Ovary (tissue), 7 donors: ENCODE measurements at regions not wholly inside any gene's neighbourhood (a gene's known extent, or its start where the extent isn't known, plus 50 kb on each side); places are given as distances from the start of the nearest gene placed in this dataset.

Experiments
- DNase-seq, 5 donors: peaks; one replicate each; pipeline ENCODE4 v3.0.0-alpha.2; 2019 to 2020
- H3K27ac ChIP-seq, 2 donors: fragments of 200-600 bp; one replicate each; pipeline versions ENCODE4 v1.5.1 to v1.8.0; 2019 to 2022
- H3K27me3 ChIP-seq: fragments of 200-600 bp; one replicate; pipeline ENCODE4 v1.8.0; 2022
- H3K36me3 ChIP-seq: fragments of 200-600 bp; sonication (generic); one replicate; pipeline ENCODE4 v1.5.1; 2019
- H3K4me1 ChIP-seq: one replicate; pipeline ENCODE4 v1.8.1; 2013; ENCODE audit warnings: mild to moderate bottlenecking, moderate library complexity; ENCODE audit not compliant: insufficient read depth
- H3K4me3 ChIP-seq: fragments of 200-600 bp; sonication (generic); one replicate; pipeline ENCODE4 v1.5.1; 2017
- H3K9me3 ChIP-seq, 2 donors: fragments of 200-600 bp in 1 of 2; sonication (generic) in 1 of 2; one replicate each; pipeline versions ENCODE4 v1.5.1 to v1.8.1; 2013 to 2019; ENCODE audit warnings: mild to moderate bottlenecking in 1 of 2, moderate library complexity in 1 of 2
- CTCF ChIP-seq, 3 donors: fragments of 450-650 bp in 2 of 3; fragments of 200-600 bp in 1 of 3; IDR thresholded peaks; one replicate each; pipeline versions ENCODE4 v1.5.1 to v1.8.0; 2016 to 2022; ENCODE audit warnings: antibody characterized with exemption in 3 of 3, mild to moderate bottlenecking in 1 of 3
- EP300 ChIP-seq: sonication (generic); formaldehyde crosslinking; IDR thresholded peaks from one replicate; pipeline ENCODE4 v1.6.1; 2017; ENCODE audit warnings: antibody characterized with exemption
- POLR2A ChIP-seq: fragments of 450-650 bp; IDR thresholded peaks from one replicate; pipeline ENCODE4 v1.6.1; 2017; ENCODE audit warnings: antibody characterized with exemption, mild to moderate bottlenecking, moderate library complexity
- WGBS, 3 donors: extraction: QIAGEN DNeasy Blood & Tissue Kit in 1 of 3; methylation state at CpG; one replicate each; pipeline versions ENCODE4 v1.1.5 to v1.1.7; 2013 to 2017; 5-methylcytosine and 5-hydroxymethylcytosine counted together
- intact Hi-C, 4 donors: fragments of 100-400 bp; cut with DNase I; formaldehyde crosslinking; loops; one replicate each; pipeline versions ENCODE4 v1.11.0 to v1.15.1; 2022 to 2023
- donor health status: DM: no; HTN: no; CAD: no; lungs with moderate emphysema.
- donor health status: DM: no; HTN: no; CAD: no.
- donor health status: Bipolar disorder and iron deficiency.
- donor health status: DM: no; HTN: no; CAD: no.
- donor health status: DM: yes; HTN: yes; CAD: no.

DNA sequence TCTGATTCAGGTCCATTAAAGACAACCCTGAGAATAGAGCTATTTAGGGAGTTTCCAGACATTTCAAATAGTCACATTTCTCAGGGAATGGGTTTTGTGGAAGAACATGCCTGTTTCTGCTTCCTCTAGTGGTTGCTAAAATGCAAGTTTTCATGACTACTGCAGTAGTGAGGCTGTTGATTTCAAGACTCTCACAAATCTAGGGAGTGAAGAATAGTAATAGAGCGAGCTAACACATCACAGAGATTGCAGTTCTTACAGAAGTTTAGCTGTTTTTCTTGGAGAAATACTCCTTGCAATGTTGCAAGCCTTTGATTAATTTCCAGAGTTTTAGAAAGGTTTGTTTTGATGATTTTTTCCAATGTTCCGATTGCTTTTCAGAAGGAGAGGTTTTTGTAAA, 610.2 kb upstream of the HTR2C start:
- no peaks in the 10 kb centered on the region for H3K27me3 ChIP-seq
- no peak overlapping the region for H3K27ac ChIP-seq
- TF ChIP-seq CTCF (IDR thresholded peaks at IDR 0.05): no peak
- TF ChIP-seq EP300: no peak
- no peak for TF ChIP-seq POLR2A
- H3K36me3 ChIP-seq: no peaks in the 10 kb centered on the region
- no peak overlapping the region for H3K4me3 ChIP-seq
- no peak for DNase-seq
- intact Hi-C loops: no loop called here
- H3K4me1 ChIP-seq: no peaks in the 10 kb centered on the region
- no peaks in the 10 kb centered on the region for H3K9me3 ChIP-seq
- 39 to 46% (median 45%) methylated on average over 2 of the region's 2 CpGs for WGBS, 3 donors

GRCh38 chrX:113966791-113967190, 617.1 kb upstream of the HTR2C start:
- Histone ChIP-seq H3K27me3 (no peaks in the 10 kb centered on the region), H3K27ac (no peak overlapping the region), H3K36me3 (no peaks in the 10 kb centered on the region), H3K4me1 (no peaks in the 10 kb centered on the region), H3K9me3 (no peaks in the 10 kb centered on the region), H3K4me3 (no peak overlapping the region)
- DNase-seq: no peak
- intact Hi-C loops: no loop called here
- 64 to 73% (median 67%) methylated on average over 2 of the region's 2 CpGs for WGBS, 3 donors
- TF ChIP-seq POLR2A: no peak
- no peak for TF ChIP-seq EP300
- no peak for TF ChIP-seq CTCF (IDR thresholded peaks at IDR 0.05)

DNA sequence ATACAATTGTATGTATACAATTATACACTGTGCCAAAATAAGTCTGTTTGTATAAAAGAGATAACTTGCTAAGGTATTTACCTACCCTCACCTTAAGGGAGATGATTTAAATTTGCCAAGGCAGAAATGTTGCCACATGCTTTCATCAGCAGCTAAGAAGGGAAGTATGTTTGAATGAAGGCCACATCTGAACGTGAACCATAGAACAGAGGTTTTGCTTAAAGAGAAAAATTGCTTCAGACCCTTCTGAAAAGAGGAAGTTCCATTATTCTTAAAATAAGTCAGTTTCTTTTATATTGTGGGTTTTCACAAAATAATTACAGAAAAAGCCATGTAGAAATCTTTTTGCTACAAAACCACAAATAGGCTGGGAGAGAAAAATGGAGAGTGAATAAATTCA, 621.5 kb upstream of the HTR2C start:
- Histone ChIP-seq H3K27ac (no peak overlapping the region), H3K9me3 (no peaks in the 10 kb centered on the region), H3K4me1 (no peaks in the 10 kb centered on the region), H3K4me3 (no peak overlapping the region), H3K27me3 (no peaks in the 10 kb centered on the region), H3K36me3 (no peaks in the 10 kb centered on the region)
- intact Hi-C loops: no loop called here
- 26 to 45% (median 35%) methylated on average over 1 of the region's 1 CpG for WGBS, 3 donors
- TF ChIP-seq CTCF (IDR thresholded peaks at IDR 0.05): no peak
- no peak for TF ChIP-seq EP300
- TF ChIP-seq POLR2A: no peak
- no peak for DNase-seq

DNA sequence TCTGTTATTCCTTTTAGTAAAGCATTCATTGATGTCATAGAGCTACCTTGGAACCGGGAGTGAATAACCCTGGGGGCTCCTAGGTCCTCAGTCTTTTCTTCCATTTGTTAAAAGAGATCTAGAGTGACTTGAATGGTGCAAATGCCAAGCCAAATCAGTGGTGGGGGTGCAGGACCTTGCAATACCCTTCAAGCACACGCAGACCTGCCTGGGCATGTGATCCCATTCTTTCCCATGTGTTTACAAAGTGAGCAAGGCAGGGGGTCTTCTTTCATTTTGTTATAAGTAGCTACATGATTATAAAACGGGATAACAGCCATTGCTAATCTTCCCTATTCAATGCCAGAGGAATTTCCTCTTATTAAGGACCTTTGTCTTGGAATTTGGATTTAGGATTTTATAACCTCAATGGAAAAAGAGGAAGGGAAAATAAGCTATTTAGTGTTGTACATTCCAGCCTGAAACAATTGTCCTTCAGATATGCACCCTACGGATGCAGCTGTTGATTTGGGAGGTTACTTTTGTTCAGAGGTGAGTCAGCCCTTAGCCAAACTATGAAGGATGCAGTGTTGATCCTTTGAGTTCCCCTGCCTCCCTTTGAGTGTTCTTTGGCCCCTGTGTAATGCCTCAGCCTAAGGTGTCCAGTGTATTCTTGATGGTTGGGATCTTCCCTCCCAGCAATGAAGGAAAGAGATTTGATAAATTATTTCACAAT, 623.8 kb upstream of the HTR2C start:
- intact Hi-C loops: no loop called here
- 21 to 30% (median 24%) methylated on average over 4 of the region's 4 CpGs for WGBS, 3 donors

More for the DNA sequence above, 623.8 kb upstream of the HTR2C start:
- no peak for DNase-seq
- Histone ChIP-seq H3K36me3 (no peaks in the 10 kb centered on the region), H3K4me1 (no peaks in the 10 kb centered on the region), H3K27me3 (no peaks in the 10 kb centered on the region), H3K27ac (no peak overlapping the region), H3K9me3 (no peaks in the 10 kb centered on the region), H3K4me3 (no peak overlapping the region)
- no peak for TF ChIP-seq CTCF (IDR thresholded peaks at IDR 0.05)
- TF ChIP-seq EP300: no peak
- TF ChIP-seq POLR2A: no peak
